Panc1 (cell line): ENCODE measurements at regions not wholly inside any gene's neighbourhood (a gene's known extent, or its start where the extent isn't known, plus 50 kb on each side); places are given as distances from the start of the nearest gene placed in this dataset.

ENCODE experiments used
- ATAC-seq: fragments of 200-7000 bp; cut with Tn5 transposase; 2 replicates; pipeline ENCODE4 v1.9.1; 2020; ENCODE audit warnings: mild to moderate bottlenecking, moderate library complexity
- BruUV-seq: library from RNA; stranded (reverse); fragments of 400-500 nt; replicated peaks from 2 replicates; lab custom pipeline; 2021; lab: Mats Ljungman, UMichigan
- CTCF ChIA-PET: fragments of 300-600 bp; sonication (Branson Sonifier 250); formaldehyde crosslinking; loops from one replicate; lab custom pipeline; 2022; ENCODE audit warnings: antibody characterized with exemption; lab: Charles Lee
- POLR2A ChIA-PET: fragments of 300-600 bp; sonication (Branson Sonifier 250); formaldehyde crosslinking; loops from one replicate; lab custom pipeline; 2022; ENCODE audit warnings: antibody characterized with exemption; lab: Charles Lee
- DNase-seq: peaks from one replicate; pipeline ENCODE4 v3.0.0-alpha.2; 2010; ENCODE audit warnings: low read depth, low spot score
- H3K27ac ChIP-seq: 2 replicates; pipeline ENCODE4 v1.5.1; 2011; ENCODE audit warnings: mild to moderate bottlenecking, low read length, inconsistent platforms
- H3K27me3 ChIP-seq: fragments of 200-500 bp; sonication (Bioruptor generic); 2 replicates; pipeline ENCODE4 v1.6.0; 2014; ENCODE audit warnings: low read length, inconsistent platforms; ENCODE audit not compliant: control insufficient read depth, insufficient read depth
- H3K36me3 ChIP-seq: fragments of 200-500 bp; sonication (Bioruptor generic); 2 replicates; pipeline ENCODE4 v1.5.1; 2014; ENCODE audit warnings: inconsistent platforms, mild to moderate bottlenecking, low read length, moderate library complexity; ENCODE audit not compliant: control insufficient read depth, insufficient read depth
- H3K4me1 ChIP-seq: 2 replicates; pipeline ENCODE4 v1.5.1; 2011; ENCODE audit warnings: inconsistent platforms, mild to moderate bottlenecking, low read length, moderate library complexity; ENCODE audit not compliant: control insufficient read depth, insufficient read depth
- H3K4me3 ChIP-seq, 2 experiments: 2 replicates each; pipeline ENCODE4 v1.5.1; 2011 to 2012; ENCODE audit warnings: low read depth in 2 of 2, low read length in 2 of 2, mild to moderate bottlenecking in 2 of 2, inconsistent platforms in 1 of 2, moderate library complexity in 1 of 2
- H3K9me3 ChIP-seq: fragments of 200-500 bp; sonication (Bioruptor generic); 2 replicates; pipeline ENCODE4 v1.5.1; 2014; ENCODE audit warnings: low read depth, mild to moderate bottlenecking, inconsistent platforms, low read length, moderate library complexity; ENCODE audit not compliant: control insufficient read depth, insufficient read depth
- CTCF ChIP-seq: fragments of 450-650 bp; IDR thresholded peaks from 2 replicates; pipeline ENCODE4 v1.5.1; 2017; ENCODE audit warnings: mild to moderate bottlenecking
- POLR2AphosphoS5 ChIP-seq: IDR thresholded peaks from 2 replicates; pipeline ENCODE4 v1.6.1; 2012; ENCODE audit warnings: mild to moderate bottlenecking, low read depth, low read length, moderate library complexity
- REST ChIP-seq, 2 experiments: IDR thresholded peaks; 2 replicates each; pipeline ENCODE4 v1.6.1; 2011 to 2012; ENCODE audit warnings: low read depth in 2 of 2, control low read depth in 1 of 2, low read length in 1 of 2, mild to moderate bottlenecking in 1 of 2, moderate library complexity in 1 of 2; ENCODE audit not compliant: insufficient read depth in 1 of 2
- SIN3A ChIP-seq: IDR thresholded peaks from 2 replicates; pipeline ENCODE4 v1.6.1; 2012; ENCODE audit warnings: low read depth, mild to moderate bottlenecking, low read length, moderate library complexity, borderline replicate concordance; ENCODE audit not compliant: insufficient read depth
- TCF7L2 ChIP-seq: IDR thresholded peaks from 2 replicates; pipeline ENCODE4 v1.6.1; 2011; ENCODE audit warnings: mild to moderate bottlenecking, low read depth, low read length, inconsistent platforms
- in situ Hi-C: cut with HindIII; loops from 2 replicates; pipeline ENCODE4 v1.10.0; 2016; ENCODE audit warnings: low sequenced_read_pairs, low pct_unique_long_range_greater_than_20kb
- intact Hi-C: fragments of 100-400 bp; cut with micrococcal nuclease; formaldehyde crosslinking; loops from one replicate; pipeline ENCODE4 v1.10.0; 2022; ENCODE audit not compliant: unreplicated experiment

GRCh38 chr7:9200626-9201025 is 767.2 kb downstream of the NXPH1 start:
- ATAC-seq (no peak), DNase-seq (no peak)
- TF ChIP-seq CTCF: no peak
- no peak for TF ChIP-seq POLR2AphosphoS5
- no peak for TF ChIP-seq REST (IDR thresholded peaks at IDR 0.05; ENCODE audit: insufficient read depth in 1 of 2, low read depth in 2 of 2, low read length in 1 of 2)
- no peak for TF ChIP-seq TCF7L2
- Histone ChIP-seq H3K9me3 (peaks cover 3% of the 10 kb centered on the region), H3K4me3 (no peak overlapping the region), H3K4me1 (no peaks in the 10 kb centered on the region), H3K27me3 (no peaks in the 10 kb centered on the region), H3K36me3 (no peaks in the 10 kb centered on the region), H3K27ac (no peak overlapping the region)
- BruUV-seq: no TSS peak
- CTCF ChIA-PET: no interaction called here
- POLR2A ChIA-PET: no interaction called here
- intact Hi-C loops: no loop called here
- in situ Hi-C loops: no loop called here

- DNase-seq (no peak), ATAC-seq (no peak)
- no TSS peak for BruUV-seq
- no peaks in the 10 kb centered on the region for H3K27me3 ChIP-seq
- peaks cover 3% of the 10 kb centered on the region; the same call in 1 of the 2 replicates for H3K9me3 ChIP-seq
- no peaks in the 10 kb centered on the region for H3K36me3 ChIP-seq
- no peak overlapping the region for H3K27ac ChIP-seq
- H3K4me3 ChIP-seq: no peak overlapping the region
- intact Hi-C loops: no loop called here
- TF ChIP-seq POLR2AphosphoS5 (no peak), CTCF (no peak), SIN3A (no peak)
- POLR2A ChIA-PET: no interaction called here
- in situ Hi-C loops: no loop called here
- CTCF ChIA-PET: no interaction called here
- H3K4me1 ChIP-seq: no peaks in the 10 kb centered on the region
These were observed 768.5 kb downstream of the NXPH1 start for GRCh38 chr7:9201928-9202327.
